SK-N-MC (cell line): ENCODE measurements at regions not wholly inside any gene's neighbourhood (a gene's known extent, or its start where the extent isn't known, plus 50 kb on each side); places are given as distances from the start of the nearest gene placed in this dataset.

Experiments used
- EZH2 ChIP-seq: fragments of 200-600 bp; sonication (generic); IDR thresholded peaks from one replicate; pipeline ENCODE4 v1.6.1; 2017; ENCODE audit warnings: antibody characterized with exemption
- POLR2AphosphoS5 ChIP-seq: IDR thresholded peaks from 2 replicates; pipeline ENCODE4 v1.6.1; 2012; ENCODE audit warnings: mild to moderate bottlenecking, low read depth, low read length, borderline replicate concordance

- TF ChIP-seq POLR2AphosphoS5 (no peak), EZH2 (no peak)
Measured at GRCh38 chr11:80371931-80372330, 931.1 kb upstream of the TENM4 start.
